NB4 (cell line): ENCODE measurements at regions not wholly inside any gene's neighbourhood (a gene's known extent, or its start where the extent isn't known, plus 50 kb on each side); places are given as distances from the start of the nearest gene placed in this dataset.

ENCODE experiments used
- POLR2A ChIP-seq: IDR thresholded peaks from 2 replicates; pipeline ENCODE4 v1.6.1; 2011; ENCODE audit warnings: mild to moderate bottlenecking; ENCODE audit not compliant: insufficient read length; ENCODE audit errors: extremely low read depth
- TF ChIP-seq, protein P1 (sequence below): IDR thresholded peaks from one replicate; pipeline ENCODE4 v1.5.1; 2012; ENCODE audit warnings: low read depth, low read length

DNA sequence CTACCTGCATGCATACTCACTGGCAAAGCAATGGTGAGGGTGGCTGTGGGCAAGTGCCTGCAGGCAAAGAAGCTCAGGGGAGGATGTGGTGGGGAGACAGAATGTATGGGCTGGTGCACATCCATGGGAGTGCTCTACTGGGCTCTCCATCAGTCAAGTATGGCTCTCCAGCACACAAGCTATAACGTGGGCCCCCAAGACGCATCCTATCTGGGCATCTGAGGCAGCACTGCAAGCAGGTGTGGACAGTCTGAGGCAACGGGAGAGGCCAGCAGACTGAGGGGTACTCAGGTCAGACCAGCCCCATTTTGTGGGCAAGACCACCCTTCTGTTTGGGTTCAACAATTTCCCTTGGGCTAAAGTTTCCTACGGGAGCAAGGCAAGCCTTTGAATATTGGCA is 1227.8 kb downstream of the FAM133A start:
- TF ChIP-seq, protein P1, sequence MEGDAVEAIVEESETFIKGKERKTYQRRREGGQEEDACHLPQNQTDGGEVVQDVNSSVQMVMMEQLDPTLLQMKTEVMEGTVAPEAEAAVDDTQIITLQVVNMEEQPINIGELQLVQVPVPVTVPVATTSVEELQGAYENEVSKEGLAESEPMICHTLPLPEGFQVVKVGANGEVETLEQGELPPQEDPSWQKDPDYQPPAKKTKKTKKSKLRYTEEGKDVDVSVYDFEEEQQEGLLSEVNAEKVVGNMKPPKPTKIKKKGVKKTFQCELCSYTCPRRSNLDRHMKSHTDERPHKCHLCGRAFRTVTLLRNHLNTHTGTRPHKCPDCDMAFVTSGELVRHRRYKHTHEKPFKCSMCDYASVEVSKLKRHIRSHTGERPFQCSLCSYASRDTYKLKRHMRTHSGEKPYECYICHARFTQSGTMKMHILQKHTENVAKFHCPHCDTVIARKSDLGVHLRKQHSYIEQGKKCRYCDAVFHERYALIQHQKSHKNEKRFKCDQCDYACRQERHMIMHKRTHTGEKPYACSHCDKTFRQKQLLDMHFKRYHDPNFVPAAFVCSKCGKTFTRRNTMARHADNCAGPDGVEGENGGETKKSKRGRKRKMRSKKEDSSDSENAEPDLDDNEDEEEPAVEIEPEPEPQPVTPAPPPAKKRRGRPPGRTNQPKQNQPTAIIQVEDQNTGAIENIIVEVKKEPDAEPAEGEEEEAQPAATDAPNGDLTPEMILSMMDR, result no peak
- no peak for TF ChIP-seq POLR2A
